Esophagus muscularis mucosa (tissue), 3 donors: ENCODE measurements at regions not wholly inside any gene's neighbourhood (a gene's known extent, or its start where the extent isn't known, plus 50 kb on each side); places are given as distances from the start of the nearest gene placed in this dataset.

Source experiments
- CTCF ChIP-seq, 3 experiments: fragments of 200-600 bp in 2 of 3; fragments of 450-650 bp in 1 of 3; sonication (generic) in 2 of 3; IDR thresholded peaks; one replicate each; pipeline ENCODE4 v1.5.1; 2017 to 2019; ENCODE audit warnings: antibody characterized with exemption in 3 of 3, mild to moderate bottlenecking in 2 of 3, moderate library complexity in 1 of 3
- POLR2A ChIP-seq: fragments of 450-650 bp; IDR thresholded peaks from one replicate; pipeline ENCODE4 v1.6.1; 2017; ENCODE audit warnings: antibody characterized with exemption, moderate library complexity, mild to moderate bottlenecking, low read depth

DNA sequence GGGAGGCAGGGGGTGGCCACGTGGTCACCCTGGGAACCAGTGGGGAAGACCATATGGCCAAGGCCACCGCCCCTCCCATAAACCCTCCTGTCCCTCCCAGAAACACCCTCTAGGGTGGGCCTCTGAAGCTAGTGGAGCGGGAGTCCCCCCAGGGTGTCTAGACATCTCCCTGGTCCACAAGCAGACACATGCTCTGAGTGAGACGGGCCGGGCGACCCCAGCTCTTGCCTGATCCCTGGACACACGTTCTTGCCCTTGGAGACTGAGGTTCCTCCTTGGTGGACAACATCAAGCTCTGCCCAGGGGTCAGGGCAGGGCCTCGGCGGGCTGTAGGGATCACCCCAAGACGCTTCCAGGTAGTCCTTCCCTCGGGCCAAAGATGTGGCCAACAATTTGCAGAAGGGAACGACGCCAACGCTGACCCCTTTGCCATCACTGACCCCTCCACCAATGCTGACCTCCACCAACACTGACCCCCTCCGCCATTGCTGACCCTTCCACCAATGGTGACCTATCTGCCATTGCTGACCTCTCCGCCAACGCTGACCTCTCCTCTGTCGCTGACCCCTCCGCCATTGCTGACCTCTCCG is 57.1 kb downstream of the FOXL3 start:
- no peak for TF ChIP-seq POLR2A
- TF ChIP-seq CTCF (IDR thresholded peaks at IDR 0.05) = no peak
